Karpas-422 (cell line): ENCODE measurements at regions not wholly inside any gene's neighbourhood (a gene's known extent, or its start where the extent isn't known, plus 50 kb on each side); places are given as distances from the start of the nearest gene placed in this dataset.

Source experiments
- DNase-seq: peaks from one replicate; pipeline ENCODE4 v3.0.0-alpha.2; 2015
- H2AFZ ChIP-seq: fragments of 200-600 bp; sonication (generic); 2 replicates; pipeline ENCODE4 v1.6.1; 2014; ENCODE audit warnings: antibody characterized with exemption, low read length, mixed read lengths
- H3K27ac ChIP-seq: fragments of 200-600 bp; sonication (generic); 2 replicates; pipeline ENCODE4 v1.5.1; 2014; ENCODE audit warnings: mild to moderate bottlenecking, low read length, moderate library complexity
- H3K27me3 ChIP-seq: fragments of 200-600 bp; sonication (generic); 2 replicates; pipeline ENCODE4 v1.6.1; 2014; ENCODE audit warnings: low read length, mixed read lengths
- H3K36me3 ChIP-seq: fragments of 200-600 bp; sonication (generic); 2 replicates; pipeline ENCODE4 v1.6.1; 2014; ENCODE audit warnings: low read length, mixed read lengths; ENCODE audit not compliant: insufficient read depth
- H3K4me1 ChIP-seq: fragments of 200-600 bp; sonication (generic); 2 replicates; pipeline ENCODE4 v1.6.1; 2014; ENCODE audit warnings: mild to moderate bottlenecking, low read length, mixed read lengths
- H3K4me2 ChIP-seq: fragments of 200-600 bp; sonication (generic); 2 replicates; pipeline ENCODE4 v1.6.1; 2014; ENCODE audit warnings: low read length, low read depth, mild to moderate bottlenecking; ENCODE audit not compliant: poor library complexity, severe bottlenecking
- H3K4me3 ChIP-seq: fragments of 200-600 bp; sonication (generic); 2 replicates; pipeline ENCODE4 v1.5.1; 2014; ENCODE audit warnings: mild to moderate bottlenecking, antibody characterized with exemption, low read length, mixed read lengths
- H3K79me2 ChIP-seq: fragments of 200-600 bp; sonication (generic); 2 replicates; pipeline ENCODE4 v1.6.1; 2014; ENCODE audit warnings: mild to moderate bottlenecking, low read length, mixed read lengths
- H3K9ac ChIP-seq: fragments of 200-600 bp; sonication (generic); 2 replicates; pipeline ENCODE4 v1.6.0; 2014; ENCODE audit warnings: low read length
- H3K9me2 ChIP-seq: fragments of 200-600 bp; sonication (generic), shearing (Covaris generic); replicated peaks from 2 replicates; pipeline ENCODE4 v1.6.0; 2014; ENCODE audit warnings: mild to moderate bottlenecking, low read length, moderate library complexity; ENCODE audit not compliant: insufficient read depth
- H3K9me3 ChIP-seq: fragments of 300-700, 200-600 bp; sonication (generic); 2 replicates; pipeline ENCODE4 v1.6.1; 2014; ENCODE audit warnings: low read length, mixed read lengths
- H4K20me1 ChIP-seq: fragments of 200-600 bp; sonication (generic); 2 replicates; pipeline ENCODE4 v1.6.1; 2014; ENCODE audit warnings: mild to moderate bottlenecking, antibody characterized with exemption, low read length, low read depth; ENCODE audit not compliant: insufficient read depth

GRCh38 chr16:79697562-79698112 is 97.1 kb upstream of the MAF start:
- Histone ChIP-seq H3K9ac (no peak overlapping the region), H3K9me2 (no peaks in the 10 kb centered on the region), H3K79me2 (no peaks in the 10 kb centered on the region), H3K4me2 (no peak overlapping the region), H3K9me3 (peaks cover 10% of the 10 kb centered on the region; the same call in 1 of the 2 replicates), H3K4me1 (no peaks in the 10 kb centered on the region), H3K4me3 (no peak overlapping the region), H3K36me3 (no peaks in the 10 kb centered on the region), H3K27me3 (no peaks in the 10 kb centered on the region), H3K27ac (no peak overlapping the region), H2AFZ (no peak overlapping the region), H4K20me1 (no peaks in the 10 kb centered on the region)
- no peak for DNase-seq

GRCh38 chr16:79691007-79691406 is 90.5 kb upstream of the MAF start:
- Histone ChIP-seq H3K4me1 (no peaks in the 10 kb centered on the region), H3K9me3 (peaks cover 10% of the 10 kb centered on the region; the same call in 1 of the 2 replicates), H3K4me2 (no peak overlapping the region), H4K20me1 (no peaks in the 10 kb centered on the region), H2AFZ (no peak overlapping the region), H3K9me2 (peaks cover 7% of the 10 kb centered on the region; the same call in 1 of the 2 replicates), H3K4me3 (no peak overlapping the region), H3K27ac (no peak overlapping the region), H3K79me2 (no peaks in the 10 kb centered on the region), H3K27me3 (no peaks in the 10 kb centered on the region), H3K36me3 (no peaks in the 10 kb centered on the region), H3K9ac (no peak overlapping the region)
- no peak for DNase-seq

GRCh38 chr16:79690159-79690558 is 89.6 kb upstream of the MAF start:
- Histone ChIP-seq H3K4me1 (no peaks in the 10 kb centered on the region), H3K4me2 (no peak overlapping the region), H3K27me3 (no peaks in the 10 kb centered on the region), H3K27ac (no peak overlapping the region), H3K9me3 (peaks cover 10% of the 10 kb centered on the region; the same call in 1 of the 2 replicates), H2AFZ (no peak overlapping the region), H3K9me2 (peaks cover 7% of the 10 kb centered on the region; the same call in 1 of the 2 replicates), H4K20me1 (no peaks in the 10 kb centered on the region), H3K79me2 (no peaks in the 10 kb centered on the region), H3K9ac (no peak overlapping the region), H3K4me3 (no peak overlapping the region), H3K36me3 (no peaks in the 10 kb centered on the region)
- DNase-seq: no peak

- no peak overlapping the region for H3K4me2 ChIP-seq
- DNase-seq: no peak
- H2AFZ ChIP-seq: no peak overlapping the region
- H3K9me3 ChIP-seq: no peaks in the 10 kb centered on the region
- H3K4me1 ChIP-seq: no peaks in the 10 kb centered on the region
- peaks cover 7% of the 10 kb centered on the region; the same call in 1 of the 2 replicates for H3K9me2 ChIP-seq
- H3K27me3 ChIP-seq: no peaks in the 10 kb centered on the region
- no peak overlapping the region for H3K4me3 ChIP-seq
- H3K36me3 ChIP-seq: no peaks in the 10 kb centered on the region
- no peaks in the 10 kb centered on the region for H3K79me2 ChIP-seq
- H3K27ac ChIP-seq: no peak overlapping the region
- H3K9ac ChIP-seq: no peak overlapping the region
- no peaks in the 10 kb centered on the region for H4K20me1 ChIP-seq
Observed at GRCh38 chr16:79687249-79688130, 87.0 kb upstream of the MAF start.

GRCh38 chr16:79685871-79686270 is 85.3 kb upstream of the MAF start:
- Histone ChIP-seq H3K27ac (no peak overlapping the region), H3K9me3 (no peaks in the 10 kb centered on the region), H3K27me3 (no peaks in the 10 kb centered on the region), H3K4me1 (no peaks in the 10 kb centered on the region), H3K4me2 (no peak overlapping the region), H3K4me3 (no peak overlapping the region), H2AFZ (no peak overlapping the region), H3K36me3 (no peaks in the 10 kb centered on the region), H3K9ac (no peak overlapping the region), H4K20me1 (no peaks in the 10 kb centered on the region), H3K9me2 (no peaks in the 10 kb centered on the region; the same call in 1 of the 2 replicates), H3K79me2 (no peaks in the 10 kb centered on the region)
- DNase-seq: no peak

GRCh38 chr16:79679334-79679733 is 78.8 kb upstream of the MAF start:
- DNase-seq: no peak
- Histone ChIP-seq H3K9ac (no peak overlapping the region), H3K27me3 (no peaks in the 10 kb centered on the region), H3K27ac (no peak overlapping the region), H2AFZ (no peak overlapping the region), H3K4me3 (no peak overlapping the region), H3K79me2 (no peaks in the 10 kb centered on the region), H3K9me2 (no peaks in the 10 kb centered on the region), H3K4me2 (no peak overlapping the region), H3K36me3 (no peaks in the 10 kb centered on the region), H4K20me1 (no peaks in the 10 kb centered on the region), H3K9me3 (no peaks in the 10 kb centered on the region), H3K4me1 (no peaks in the 10 kb centered on the region)

- H3K9me2 ChIP-seq: no peaks in the 10 kb centered on the region
- H3K27ac ChIP-seq: no peak overlapping the region
- H3K79me2 ChIP-seq: no peaks in the 10 kb centered on the region
- H3K9ac ChIP-seq: no peak overlapping the region
- H4K20me1 ChIP-seq: no peaks in the 10 kb centered on the region
- no peaks in the 10 kb centered on the region for H3K27me3 ChIP-seq
- no peak overlapping the region for H3K4me2 ChIP-seq
- no peak for DNase-seq
- no peak overlapping the region for H2AFZ ChIP-seq
- no peaks in the 10 kb centered on the region for H3K36me3 ChIP-seq
- H3K9me3 ChIP-seq: no peaks in the 10 kb centered on the region
- no peak overlapping the region for H3K4me3 ChIP-seq
- H3K4me1 ChIP-seq: no peaks in the 10 kb centered on the region
Observed at GRCh38 chr16:79677799-79678530, 77.4 kb upstream of the MAF start.

- no peaks in the 10 kb centered on the region for H3K9me3 ChIP-seq
- H3K4me1 ChIP-seq: no peaks in the 10 kb centered on the region
- DNase-seq: no peak
- no peaks in the 10 kb centered on the region for H3K79me2 ChIP-seq
- no peaks in the 10 kb centered on the region for H3K9me2 ChIP-seq
- H4K20me1 ChIP-seq: no peaks in the 10 kb centered on the region
- H3K27me3 ChIP-seq: no peaks in the 10 kb centered on the region
- no peak overlapping the region for H3K4me3 ChIP-seq
- no peak overlapping the region for H3K4me2 ChIP-seq
- H3K27ac ChIP-seq: no peak overlapping the region
- H3K9ac ChIP-seq: no peak overlapping the region
- no peaks in the 10 kb centered on the region for H3K36me3 ChIP-seq
- H2AFZ ChIP-seq: no peak overlapping the region
Observed at GRCh38 chr16:79673635-79674034, 73.1 kb upstream of the MAF start.
